ENCODE measurements at regions not wholly inside any gene's neighbourhood (a gene's known extent, or its start where the extent isn't known, plus 50 kb on each side); places are given as distances from the start of the nearest gene placed in this dataset.

DNA sequence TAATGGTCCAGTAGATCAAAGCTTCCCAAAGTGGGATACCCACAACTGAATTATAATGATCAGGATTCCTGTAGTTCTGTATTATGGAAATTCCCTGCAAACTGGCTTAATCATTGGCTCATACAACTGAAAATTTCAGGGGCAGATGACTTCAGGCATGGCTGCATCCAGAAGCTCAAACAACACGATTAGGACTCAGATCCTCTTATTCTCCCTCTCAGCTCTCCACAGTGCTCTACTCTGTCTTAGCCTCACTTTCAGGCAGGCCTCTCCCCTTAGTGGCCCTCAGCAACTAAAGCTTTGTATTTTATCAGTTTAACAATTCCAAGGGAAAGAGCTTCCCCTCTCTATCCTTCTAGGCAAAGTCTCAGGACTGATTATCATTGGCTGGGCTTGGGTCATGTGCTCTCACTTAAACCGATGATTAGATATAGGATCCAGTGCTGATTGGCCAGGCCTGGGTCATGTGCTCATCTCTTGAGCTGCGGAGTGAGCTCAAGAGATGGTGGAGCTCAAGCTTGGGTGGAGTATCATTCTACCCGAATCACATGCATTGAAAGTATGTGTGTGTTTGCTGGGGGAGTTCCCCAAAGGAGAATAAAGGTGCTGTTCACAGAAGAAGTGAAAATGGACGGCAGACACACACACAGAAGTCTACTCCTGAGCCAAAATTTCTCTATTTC lies 57.9 kb upstream of the RUNX3 start:
- no peaks in the 10 kb centered on the region for H3K36me3 ChIP-seq (ENCODE audit: control insufficient read depth in 1 of 2, insufficient read depth in 2 of 2, low read length in 2 of 2)
- no peak overlapping the region for H3K4me3 ChIP-seq (ENCODE audit: low read depth in 1 of 2, low read length in 2 of 2)
- H3K9me3 ChIP-seq (ENCODE audit: control insufficient read depth in 1 of 2, low read length in 2 of 2): no peaks in the 10 kb centered on the region
- peaks cover 0 to 11% of the 10 kb centered on the region in 2 donors for H3K27me3 ChIP-seq (ENCODE audit: control insufficient read depth in 1 of 2, insufficient read depth in 2 of 2, low read length in 2 of 2)
- no peak overlapping the region for H3K27ac ChIP-seq (ENCODE audit: low read depth, low read length)
- no peak overlapping the region for H3K9ac ChIP-seq (ENCODE audit: low read depth in 1 of 2, low read length in 2 of 2)
- H3K4me1 ChIP-seq (ENCODE audit: control insufficient read depth in 1 of 2, insufficient read depth in 2 of 2, low read length in 2 of 2): peaks cover 2 to 4% of the 10 kb centered on the region in 2 donors

DNA sequence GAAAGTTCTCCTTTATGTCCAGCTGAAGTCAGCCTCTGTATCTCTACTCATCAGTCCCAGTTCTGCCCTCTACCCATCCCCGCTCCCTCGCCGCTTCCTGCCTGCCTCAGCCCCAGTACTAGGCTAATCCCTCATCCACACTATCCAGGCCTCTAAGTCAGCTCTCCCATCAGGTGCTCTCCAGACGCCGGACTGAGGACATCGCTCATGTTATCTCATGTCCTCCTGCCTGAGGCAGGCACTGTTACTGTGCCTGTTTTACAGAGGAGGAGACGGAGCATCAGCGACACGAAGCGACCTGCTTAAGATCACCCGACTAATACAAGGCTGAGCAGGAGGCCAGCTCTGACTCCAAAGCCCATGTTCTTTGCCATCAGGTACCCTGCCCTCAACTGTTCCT lies 57.3 kb upstream of the RUNX3 start:
- Histone ChIP-seq H3K9ac (ENCODE audit: low read depth in 1 of 2, low read length in 2 of 2) (no peak overlapping the region), H3K36me3 (ENCODE audit: control insufficient read depth in 1 of 2, insufficient read depth in 2 of 2, low read length in 2 of 2) (no peaks in the 10 kb centered on the region), H3K27ac (ENCODE audit: low read depth, low read length) (no peak overlapping the region), H3K9me3 (ENCODE audit: control insufficient read depth in 1 of 2, low read length in 2 of 2) (no peaks in the 10 kb centered on the region), H3K4me3 (ENCODE audit: low read depth in 1 of 2, low read length in 2 of 2) (no peak overlapping the region), H3K27me3 (ENCODE audit: control insufficient read depth in 1 of 2, insufficient read depth in 2 of 2, low read length in 2 of 2) (peaks cover 0 to 11% of the 10 kb centered on the region in 2 donors), H3K4me1 (ENCODE audit: control insufficient read depth in 1 of 2, insufficient read depth in 2 of 2, low read length in 2 of 2) (peaks cover 2 to 4% of the 10 kb centered on the region in 2 donors)

DNA sequence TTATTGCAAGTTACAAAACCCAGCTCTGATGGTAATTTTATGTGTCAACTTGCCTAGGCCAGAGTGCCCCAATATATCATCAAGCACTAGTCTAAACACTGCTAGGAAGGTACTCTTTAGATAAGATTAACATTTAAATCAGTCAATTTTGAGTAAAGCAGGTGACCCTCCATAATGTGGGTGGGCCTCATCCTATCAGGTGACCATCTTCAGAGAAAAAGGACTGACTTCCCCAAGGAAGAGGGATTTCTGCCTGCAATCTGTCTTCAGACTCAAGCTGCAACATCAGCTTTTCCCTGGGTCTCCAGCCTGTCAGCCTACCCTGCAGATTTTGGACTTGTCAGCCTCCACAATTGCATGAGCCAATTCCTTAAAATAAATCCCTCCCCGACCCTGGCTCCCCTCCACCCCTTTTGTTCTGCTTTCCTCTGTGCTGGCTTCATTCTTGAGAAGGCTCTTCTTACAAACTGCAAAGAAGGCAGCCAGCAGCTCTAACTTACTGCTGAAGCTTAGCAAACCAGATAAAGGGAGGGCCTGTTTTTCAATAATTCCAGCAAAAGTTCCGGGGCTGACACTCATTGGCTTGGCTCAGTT lies 56.4 kb upstream of the RUNX3 start:
- Histone ChIP-seq H3K36me3 (ENCODE audit: control insufficient read depth in 1 of 2, insufficient read depth in 2 of 2, low read length in 2 of 2) (no peaks in the 10 kb centered on the region), H3K9ac (ENCODE audit: low read depth in 1 of 2, low read length in 2 of 2) (no peak overlapping the region), H3K9me3 (ENCODE audit: control insufficient read depth in 1 of 2, low read length in 2 of 2) (no peaks in the 10 kb centered on the region), H3K27me3 (ENCODE audit: control insufficient read depth in 1 of 2, insufficient read depth in 2 of 2, low read length in 2 of 2) (peaks cover 0 to 9% of the 10 kb centered on the region in 2 donors), H3K27ac (ENCODE audit: low read depth, low read length) (no peak overlapping the region), H3K4me3 (ENCODE audit: low read depth in 1 of 2, low read length in 2 of 2) (no peak overlapping the region), H3K4me1 (ENCODE audit: control insufficient read depth in 1 of 2, insufficient read depth in 2 of 2, low read length in 2 of 2) (peaks cover 0 to 2% of the 10 kb centered on the region in 2 donors)

DNA sequence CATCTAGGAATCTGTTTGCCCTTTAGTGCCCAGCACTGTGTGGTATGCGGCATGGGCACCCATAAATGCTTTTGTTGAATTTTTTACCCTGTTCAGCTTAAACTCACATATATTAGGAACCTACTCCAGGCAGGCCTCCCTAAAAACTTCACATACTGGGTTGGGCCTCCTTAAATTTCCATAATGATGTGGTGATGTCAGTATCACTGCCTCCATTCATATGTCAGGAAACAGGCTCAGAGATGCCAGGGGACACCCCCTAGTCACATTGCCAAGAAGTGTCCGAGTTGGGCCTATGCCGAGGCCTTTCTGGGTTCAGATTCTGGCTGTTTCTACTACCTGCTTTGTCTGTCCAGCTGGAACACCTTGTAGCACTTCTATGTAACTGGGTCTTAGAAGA lies 55.7 kb upstream of the RUNX3 start:
- Histone ChIP-seq H3K4me3 (ENCODE audit: low read depth in 1 of 2, low read length in 2 of 2) (no peak overlapping the region), H3K27ac (ENCODE audit: low read depth, low read length) (no peak overlapping the region), H3K9ac (ENCODE audit: low read depth in 1 of 2, low read length in 2 of 2) (no peak overlapping the region), H3K36me3 (ENCODE audit: control insufficient read depth in 1 of 2, insufficient read depth in 2 of 2, low read length in 2 of 2) (no peaks in the 10 kb centered on the region), H3K9me3 (ENCODE audit: control insufficient read depth in 1 of 2, low read length in 2 of 2) (no peaks in the 10 kb centered on the region), H3K27me3 (ENCODE audit: control insufficient read depth in 1 of 2, insufficient read depth in 2 of 2, low read length in 2 of 2) (peaks cover 0 to 5% of the 10 kb centered on the region in 2 donors), H3K4me1 (ENCODE audit: control insufficient read depth in 1 of 2, insufficient read depth in 2 of 2, low read length in 2 of 2) (peaks cover 0 to 2% of the 10 kb centered on the region in 2 donors)

DNA sequence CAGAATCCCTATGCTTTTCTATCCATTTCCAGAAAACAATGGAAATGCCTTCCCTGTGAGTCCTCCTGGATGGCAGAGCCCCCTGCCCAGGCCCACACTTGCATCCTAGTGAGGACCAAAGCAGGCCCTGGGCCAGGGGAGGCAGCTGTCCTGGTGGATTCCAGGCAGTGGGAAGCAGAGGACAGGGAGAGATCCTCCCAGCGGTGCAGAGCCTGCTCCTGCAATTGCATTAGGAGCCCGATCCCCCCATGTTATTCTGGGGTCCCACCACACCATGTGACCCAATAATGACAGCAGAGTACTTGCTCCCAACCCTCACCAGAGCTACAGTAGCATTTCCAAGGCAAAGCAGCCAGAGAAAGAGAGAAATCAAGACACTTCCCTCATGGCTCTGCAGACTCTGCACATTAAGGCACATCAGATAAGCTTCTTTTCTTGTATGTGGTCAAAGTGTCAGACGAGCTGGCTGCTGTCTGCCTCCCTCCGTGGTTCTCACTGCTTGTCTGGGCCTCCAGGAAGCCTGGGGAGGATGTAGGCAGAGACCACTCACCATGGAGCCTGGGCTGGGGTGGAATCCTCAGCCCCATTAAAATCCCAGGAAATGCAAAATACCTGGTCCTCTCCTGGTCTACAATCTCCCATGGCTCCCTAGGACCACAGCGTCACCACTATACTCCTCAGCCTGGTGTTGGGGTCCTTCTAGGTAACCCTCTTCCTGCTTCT lies 54.9 kb upstream of the RUNX3 start:
- Histone ChIP-seq H3K9me3 (ENCODE audit: control insufficient read depth in 1 of 2, low read length in 2 of 2) (no peaks in the 10 kb centered on the region), H3K4me3 (ENCODE audit: low read depth in 1 of 2, low read length in 2 of 2) (peak overlapping the region in 1 of 2 donors; percentile 0), H3K27me3 (ENCODE audit: control insufficient read depth in 1 of 2, insufficient read depth in 2 of 2, low read length in 2 of 2) (peaks cover 0 to 2% of the 10 kb centered on the region in 2 donors), H3K36me3 (ENCODE audit: control insufficient read depth in 1 of 2, insufficient read depth in 2 of 2, low read length in 2 of 2) (no peaks in the 10 kb centered on the region), H3K27ac (ENCODE audit: low read depth, low read length) (no peak overlapping the region), H3K9ac (ENCODE audit: low read depth in 1 of 2, low read length in 2 of 2) (no peak overlapping the region), H3K4me1 (ENCODE audit: control insufficient read depth in 1 of 2, insufficient read depth in 2 of 2, low read length in 2 of 2) (no peaks in the 10 kb centered on the region)

DNA sequence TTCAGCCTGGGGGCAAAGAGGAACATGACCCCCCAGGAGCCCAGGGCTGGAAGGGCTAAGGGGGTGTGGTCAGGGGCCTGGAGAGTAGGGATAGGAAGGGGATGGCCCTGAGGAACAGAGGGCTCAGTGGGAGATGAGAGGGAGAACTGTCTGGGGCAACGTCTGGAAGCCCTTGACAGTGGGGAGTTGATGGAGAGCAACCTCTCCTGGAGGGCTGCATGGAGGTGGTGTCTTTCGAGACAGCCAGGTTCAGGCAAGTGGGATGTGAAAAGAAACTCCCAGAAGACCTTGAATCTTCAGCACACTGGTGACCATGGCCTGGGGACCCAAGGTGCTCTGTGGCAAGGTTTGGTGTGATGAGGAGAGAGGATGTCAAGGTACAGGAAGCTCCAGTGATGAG lies 54.2 kb upstream of the RUNX3 start:
- H3K4me3 ChIP-seq (ENCODE audit: low read depth in 1 of 2, low read length in 2 of 2): peak overlapping the region in 1 of 2 donors; percentile 0
- H3K9me3 ChIP-seq (ENCODE audit: control insufficient read depth in 1 of 2, low read length in 2 of 2): no peaks in the 10 kb centered on the region
- no peak overlapping the region for H3K27ac ChIP-seq (ENCODE audit: low read depth, low read length)
- no peak overlapping the region for H3K9ac ChIP-seq (ENCODE audit: low read depth in 1 of 2, low read length in 2 of 2)
- H3K36me3 ChIP-seq (ENCODE audit: control insufficient read depth in 1 of 2, insufficient read depth in 2 of 2, low read length in 2 of 2): no peaks in the 10 kb centered on the region
- H3K4me1 ChIP-seq (ENCODE audit: control insufficient read depth in 1 of 2, insufficient read depth in 2 of 2, low read length in 2 of 2): no peaks in the 10 kb centered on the region
- no peaks in the 10 kb centered on the region for H3K27me3 ChIP-seq (ENCODE audit: control insufficient read depth in 1 of 2, insufficient read depth in 2 of 2, low read length in 2 of 2)

DNA sequence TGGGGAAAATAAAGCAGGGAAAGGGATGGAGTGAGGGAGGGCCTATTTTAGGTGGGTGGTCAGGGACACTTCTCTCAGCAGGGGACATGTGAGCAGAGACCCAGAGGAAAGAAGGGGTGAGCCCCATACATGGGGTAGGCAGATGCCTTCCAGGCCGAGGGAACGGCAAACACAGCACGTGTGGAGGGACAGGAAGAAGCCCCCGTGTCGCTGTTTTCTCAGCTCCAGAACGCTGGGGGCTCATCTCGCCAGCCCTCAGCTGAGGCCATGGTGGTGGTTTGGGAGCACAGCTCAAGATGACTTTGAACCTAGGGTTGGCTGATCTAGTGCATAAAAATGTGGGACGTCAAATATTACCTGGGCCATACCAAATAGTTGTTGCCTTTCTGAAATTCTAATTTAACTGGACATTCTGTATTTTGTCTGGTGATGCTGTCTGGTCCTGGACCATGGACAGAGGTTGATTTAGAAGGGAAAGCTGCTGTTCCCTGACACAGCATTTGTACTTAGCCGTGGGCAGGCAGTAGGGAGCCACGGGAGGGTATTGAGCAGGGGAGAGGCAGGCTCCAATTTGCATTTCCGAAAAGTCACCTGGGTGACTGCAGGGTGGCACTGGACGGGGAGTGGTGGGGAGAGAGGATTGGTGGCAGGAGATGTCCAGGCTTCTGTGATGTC lies 53.1 kb upstream of the RUNX3 start:
- Histone ChIP-seq H3K4me3 (ENCODE audit: low read depth in 1 of 2, low read length in 2 of 2) (no peak overlapping the region), H3K9ac (ENCODE audit: low read depth in 1 of 2, low read length in 2 of 2) (no peak overlapping the region), H3K27ac (ENCODE audit: low read depth, low read length) (no peak overlapping the region)

DNA sequence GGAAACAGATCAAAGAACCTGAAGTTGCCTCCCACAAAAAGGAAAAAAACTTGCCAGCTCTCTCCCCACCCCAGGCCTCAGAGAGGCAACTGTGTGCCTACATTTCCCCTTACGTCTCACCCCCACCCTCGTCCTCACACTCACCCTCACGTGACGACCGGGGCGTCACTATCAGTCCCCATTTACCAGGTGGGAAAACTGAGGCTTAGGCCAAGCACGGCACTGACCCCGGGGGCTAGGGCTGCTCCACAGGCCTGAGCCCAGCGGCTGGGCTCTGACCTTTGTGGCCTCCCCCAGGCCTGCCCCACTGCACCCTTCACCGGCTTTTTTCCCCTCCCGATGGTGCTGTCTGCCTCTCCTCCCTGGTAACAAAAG lies 51.5 kb upstream of the RUNX3 start:
- no peak overlapping the region for H3K4me3 ChIP-seq (ENCODE audit: low read depth in 1 of 2, low read length in 2 of 2)
- no peaks in the 10 kb centered on the region for H3K27me3 ChIP-seq (ENCODE audit: control insufficient read depth in 1 of 2, insufficient read depth in 2 of 2, low read length in 2 of 2)
- H3K4me1 ChIP-seq (ENCODE audit: control insufficient read depth in 1 of 2, insufficient read depth in 2 of 2, low read length in 2 of 2): no peaks in the 10 kb centered on the region
- H3K9me3 ChIP-seq (ENCODE audit: control insufficient read depth in 1 of 2, low read length in 2 of 2): no peaks in the 10 kb centered on the region
- no peak overlapping the region for H3K9ac ChIP-seq (ENCODE audit: low read depth in 1 of 2, low read length in 2 of 2)
- no peak overlapping the region for H3K27ac ChIP-seq (ENCODE audit: low read depth, low read length)
- H3K36me3 ChIP-seq (ENCODE audit: control insufficient read depth in 1 of 2, insufficient read depth in 2 of 2, low read length in 2 of 2): no peaks in the 10 kb centered on the region

More for the DNA sequence above, 53.1 kb upstream of the RUNX3 start:
- no peaks in the 10 kb centered on the region for H3K27me3 ChIP-seq (ENCODE audit: control insufficient read depth in 1 of 2, insufficient read depth in 2 of 2, low read length in 2 of 2)
- no peaks in the 10 kb centered on the region for H3K36me3 ChIP-seq (ENCODE audit: control insufficient read depth in 1 of 2, insufficient read depth in 2 of 2, low read length in 2 of 2)
- no peaks in the 10 kb centered on the region for H3K4me1 ChIP-seq (ENCODE audit: control insufficient read depth in 1 of 2, insufficient read depth in 2 of 2, low read length in 2 of 2)
- H3K9me3 ChIP-seq (ENCODE audit: control insufficient read depth in 1 of 2, low read length in 2 of 2): no peaks in the 10 kb centered on the region

DNA sequence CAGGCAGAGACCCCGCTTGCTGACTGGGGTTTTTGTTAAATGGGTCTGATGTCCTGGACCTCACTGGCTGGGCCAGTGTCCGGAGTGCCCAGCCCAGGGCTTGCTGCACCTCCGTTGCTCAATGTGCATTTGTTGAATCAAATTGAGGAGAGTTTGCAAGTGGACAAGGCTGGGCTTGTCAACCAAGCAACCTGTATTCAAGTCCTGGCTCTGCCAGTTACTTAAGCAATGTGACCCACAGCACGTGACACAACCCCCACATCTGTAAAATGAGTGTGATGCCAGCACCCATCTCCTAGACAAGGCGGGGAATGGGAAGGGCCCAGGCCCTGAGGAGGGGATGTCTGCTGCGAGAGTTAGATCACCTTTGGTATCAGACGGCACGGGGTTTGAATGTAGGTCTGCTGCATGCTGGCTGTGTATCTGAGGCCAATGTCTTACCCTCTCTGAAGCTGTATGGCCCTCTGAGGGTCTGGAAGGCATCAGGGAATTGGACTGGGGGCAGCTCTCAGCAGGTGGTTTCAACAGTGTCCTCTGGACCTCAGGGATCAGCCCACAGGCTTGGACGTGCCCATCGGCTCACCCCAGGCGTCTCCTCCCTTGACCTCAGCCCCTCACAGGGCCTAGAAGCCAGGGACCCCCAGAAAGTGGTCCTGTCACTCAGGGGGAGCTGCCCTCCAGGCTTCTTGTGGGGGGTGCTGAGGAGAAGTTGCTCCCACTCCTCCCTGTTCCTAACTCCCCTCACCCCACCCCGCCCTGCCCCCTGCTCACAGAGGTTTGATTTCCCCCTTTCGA lies 51.0 kb upstream of the RUNX3 start:
- H3K9ac ChIP-seq (ENCODE audit: low read depth in 1 of 2, low read length in 2 of 2): no peak overlapping the region
- H3K9me3 ChIP-seq (ENCODE audit: control insufficient read depth in 1 of 2, low read length in 2 of 2): no peaks in the 10 kb centered on the region
- H3K27ac ChIP-seq (ENCODE audit: low read depth, low read length): no peak overlapping the region
- H3K4me1 ChIP-seq (ENCODE audit: control insufficient read depth in 1 of 2, insufficient read depth in 2 of 2, low read length in 2 of 2): no peaks in the 10 kb centered on the region
- H3K36me3 ChIP-seq (ENCODE audit: control insufficient read depth in 1 of 2, insufficient read depth in 2 of 2, low read length in 2 of 2): no peaks in the 10 kb centered on the region
- no peak overlapping the region for H3K4me3 ChIP-seq (ENCODE audit: low read depth in 1 of 2, low read length in 2 of 2)
- no peaks in the 10 kb centered on the region for H3K27me3 ChIP-seq (ENCODE audit: control insufficient read depth in 1 of 2, insufficient read depth in 2 of 2, low read length in 2 of 2)

Measured in duodenal mucosa (tissue), 2 donors.